Posterior cingulate gyrus (tissue), 11 donors: ENCODE measurements at regions not wholly inside any gene's neighbourhood (a gene's known extent, or its start where the extent isn't known, plus 50 kb on each side); places are given as distances from the start of the nearest gene placed in this dataset.
"Not testable (repeated sequence)": the region's sequence is repeated elsewhere in the genome, so short reads cannot be mapped to it uniquely, and the experiment has no call there.

ENCODE experiments used
- DNase-seq, 10 donors: peaks; one replicate each; pipeline versions ENCODE4 v3.0.0 to v3.0.0-alpha.2; 2020 to 2021; ENCODE audit warnings: mixed read lengths in 3 of 10
- intact Hi-C: fragments of 100-400 bp; cut with DNase I; formaldehyde crosslinking; loops from one replicate; pipeline ENCODE4 v1.15.1; 2023

GRCh38 chr7:109386959-109387358 lies 817.3 kb downstream of the DNAJB9 start:
- no peak for DNase-seq

GRCh38 chr7:109387530-109387929 lies 817.9 kb downstream of the DNAJB9 start:
- DNase-seq, result peak in 4 of 10 donors; percentile 19 to 73 (median 56)
- intact Hi-C loops, result no loop called here

More at GRCh38 chr7:109386959-109387358, 817.3 kb downstream of the DNAJB9 start:
- intact Hi-C loops, result no loop called here

DNA sequence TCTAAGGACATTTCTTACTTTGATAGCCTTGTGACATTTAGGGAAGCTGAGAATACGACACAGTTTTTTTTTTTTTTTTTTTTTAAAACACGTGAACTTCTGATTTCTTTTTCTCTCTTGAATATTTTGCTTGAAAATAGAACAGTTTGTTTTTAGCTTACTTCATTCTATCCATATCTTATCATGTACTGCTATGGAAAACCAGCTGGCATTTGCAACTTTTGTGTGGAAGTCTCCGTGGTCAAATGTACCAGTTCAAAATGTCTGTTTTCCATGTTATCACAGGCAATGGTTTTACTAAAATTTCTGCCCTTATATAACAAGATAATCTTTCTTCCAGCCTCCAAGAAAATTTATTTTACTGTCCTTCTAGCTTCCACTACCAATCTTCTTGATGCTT lies 821.6 kb downstream of the DNAJB9 start:
- intact Hi-C loops, result loop anchor here (10.0 kb wide), 1 partner anchor 56 kb away; no protein-coding TSS in a partner anchor

GRCh38 chr7:109402107-109402506 lies 832.4 kb downstream of the DNAJB9 start:
- no peak for DNase-seq

More for the DNA sequence above, 821.6 kb downstream of the DNAJB9 start:
- no peak for DNase-seq

GRCh38 chr7:109407756-109408155 lies 838.1 kb downstream of the DNAJB9 start:
- intact Hi-C loops, result no loop called here
- DNase-seq, result no peak

More at GRCh38 chr7:109402107-109402506, 832.4 kb downstream of the DNAJB9 start:
- intact Hi-C loops, result no loop called here

- intact Hi-C loops, result no loop called here
- no peak for DNase-seq
These were observed 868.3 kb downstream of the DNAJB9 start for GRCh38 chr7:109437957-109438356.

GRCh38 chr7:109449760-109450159 lies 880.1 kb downstream of the DNAJB9 start:
- DNase-seq, result no peak
- intact Hi-C loops, result no loop called here

- intact Hi-C loops, result no loop called here
These were observed 886.4 kb downstream of the DNAJB9 start for GRCh38 chr7:109456116-109456515.

GRCh38 chr7:109460296-109460695 lies 890.6 kb downstream of the DNAJB9 start:
- intact Hi-C loops, result no loop called here
- DNase-seq, result no peak

More at GRCh38 chr7:109456116-109456515, 886.4 kb downstream of the DNAJB9 start:
- DNase-seq, result no peak

DNA sequence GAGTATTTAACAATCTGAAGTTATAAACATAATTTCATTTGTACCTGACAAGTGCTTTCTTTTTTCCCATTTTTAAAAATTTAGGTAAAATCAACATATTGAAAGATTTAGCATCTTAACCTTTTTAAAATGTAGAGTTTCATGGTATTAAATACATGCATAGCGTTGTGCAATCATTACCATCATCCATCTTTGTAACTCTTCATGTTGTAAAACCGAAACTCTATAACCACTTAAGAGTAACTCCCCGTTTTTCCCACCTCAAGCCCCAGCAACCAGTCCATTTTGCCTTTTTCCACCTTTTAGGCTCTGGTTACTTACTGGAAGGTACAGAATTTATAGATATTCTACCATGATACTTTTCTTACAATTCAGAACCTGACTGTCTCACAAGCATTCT lies 892.5 kb downstream of the DNAJB9 start:
- intact Hi-C loops, result no loop called here
- no peak for DNase-seq

- not testable (repeated sequence) for DNase-seq
These were observed 898.1 kb downstream of the DNAJB9 start for GRCh38 chr7:109467729-109468128.

DNA sequence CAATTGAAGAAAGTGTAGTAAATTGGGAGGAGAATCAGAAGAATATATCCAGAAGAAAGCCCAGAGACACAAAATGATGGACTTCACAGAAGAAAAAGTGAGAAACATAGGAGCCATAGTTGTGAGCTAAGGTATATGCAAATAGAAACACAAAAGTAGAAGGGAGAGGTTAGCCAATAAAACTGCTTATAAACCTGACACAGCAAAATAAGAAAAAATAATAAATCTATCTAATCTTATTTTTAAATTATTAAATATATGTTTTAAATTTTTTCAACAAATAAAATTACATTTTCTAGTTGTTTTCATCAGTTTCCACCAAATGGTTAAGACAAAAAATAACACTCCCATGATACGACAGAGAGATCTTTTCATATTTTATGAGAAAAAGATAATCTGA lies 903.5 kb downstream of the DNAJB9 start:
- intact Hi-C loops, result no loop called here

More at GRCh38 chr7:109467729-109468128, 898.1 kb downstream of the DNAJB9 start:
- intact Hi-C loops, result not testable (repeated sequence)

GRCh38 chr7:109476409-109476808 lies 906.7 kb downstream of the DNAJB9 start:
- intact Hi-C loops, result no loop called here
- DNase-seq, result no peak

More for the DNA sequence above, 903.5 kb downstream of the DNAJB9 start:
- no peak for DNase-seq

GRCh38 chr7:109479388-109479787 lies 909.7 kb downstream of the DNAJB9 start:
- no peak for DNase-seq
- intact Hi-C loops, result no loop called here

- intact Hi-C loops, DNase-seq: not testable (repeated sequence)
These were observed 920.9 kb downstream of the DNAJB9 start for GRCh38 chr7:109490607-109491006.

DNA sequence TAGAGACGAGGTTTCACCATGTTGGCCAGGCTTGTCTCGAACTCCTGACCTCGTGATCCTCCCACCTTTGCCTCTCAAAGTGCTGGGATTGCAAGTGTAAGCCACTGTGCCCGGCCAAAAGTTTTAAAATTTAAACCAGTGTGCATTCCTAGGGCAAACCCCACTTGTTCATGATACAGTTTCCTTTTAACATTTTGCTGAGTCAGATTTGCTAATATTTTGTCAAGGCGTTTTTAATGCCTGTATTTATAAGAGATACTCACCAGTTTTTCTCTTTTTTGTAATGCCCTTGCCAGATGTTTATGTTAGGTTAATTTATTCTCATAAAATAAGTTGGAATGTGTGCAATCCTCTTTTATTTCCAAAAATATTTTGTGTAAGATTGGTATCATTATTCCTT lies 927.4 kb downstream of the DNAJB9 start:
- intact Hi-C loops, result no loop called here
- no peak for DNase-seq

DNA sequence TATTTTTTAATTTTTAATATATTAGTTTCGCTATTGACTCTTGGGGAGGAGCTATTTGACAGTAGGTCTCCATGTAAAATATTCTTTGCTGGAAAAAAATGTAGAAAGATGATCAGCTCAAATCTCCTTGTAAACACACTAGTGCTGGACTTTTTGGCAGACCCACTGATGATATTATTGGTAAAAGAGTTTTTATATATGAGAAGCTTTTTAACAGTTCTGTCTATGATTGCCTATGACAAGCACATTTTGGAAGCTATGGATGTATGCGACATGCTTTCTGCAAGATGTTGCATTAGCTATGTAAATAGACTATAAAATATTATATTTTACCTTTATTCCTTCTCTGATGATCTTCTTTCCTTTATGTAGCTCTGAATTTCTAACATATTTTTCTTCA lies 928.5 kb downstream of the DNAJB9 start:
- intact Hi-C loops, result no loop called here
- DNase-seq, result no peak

DNA sequence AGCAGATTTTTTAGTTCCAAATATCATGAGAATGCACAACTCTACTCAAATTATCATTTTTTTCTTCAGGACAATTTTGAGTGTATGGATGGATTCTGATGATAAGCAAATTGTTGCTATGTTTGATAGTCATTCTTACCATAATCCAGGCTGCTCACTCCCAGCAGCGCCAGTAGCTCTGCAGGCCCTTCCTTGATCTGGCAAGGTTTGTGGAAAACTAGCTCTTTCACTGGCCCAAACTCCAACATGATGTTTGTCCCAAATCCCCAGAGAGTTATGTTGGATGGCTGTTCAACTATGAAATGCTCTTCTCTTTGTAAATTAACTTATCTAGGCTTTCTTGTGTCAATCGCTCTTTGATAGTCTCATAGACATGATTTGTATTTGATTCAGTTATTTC lies 933.7 kb downstream of the DNAJB9 start:
- no peak for DNase-seq
- intact Hi-C loops, result no loop called here

- intact Hi-C loops, result no loop called here
- DNase-seq, result peak in 1 of 10 donors; percentile 64
These were observed 952.9 kb downstream of the DNAJB9 start for GRCh38 chr7:109522585-109522984.

GRCh38 chr7:109527833-109528232 lies 958.2 kb downstream of the DNAJB9 start:
- DNase-seq, result no peak
- intact Hi-C loops, result no loop called here

DNA sequence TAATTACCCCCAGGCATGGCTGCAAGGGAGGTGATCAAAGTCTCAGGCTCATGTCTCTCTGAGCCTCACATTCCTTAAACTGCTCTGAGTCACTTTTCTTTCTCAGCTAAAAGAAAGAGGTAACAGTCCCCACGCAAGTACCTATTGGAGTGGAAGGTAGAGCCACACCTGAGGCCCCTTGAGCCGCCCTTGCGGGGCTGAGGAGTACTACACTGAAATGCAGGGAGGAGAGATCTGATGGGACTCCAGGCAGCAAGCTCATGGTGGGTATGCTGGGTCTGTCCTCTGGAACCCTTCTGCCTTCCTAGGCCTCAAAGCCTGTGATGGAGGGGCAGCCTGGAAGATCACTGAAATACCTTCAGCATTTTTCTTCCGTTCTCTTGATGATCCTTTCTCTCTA lies 960.0 kb downstream of the DNAJB9 start:
- intact Hi-C loops, result no loop called here
- no peak for DNase-seq

GRCh38 chr7:109532262-109532992 lies 962.8 kb downstream of the DNAJB9 start:
- no peak for DNase-seq
- intact Hi-C loops, result no loop called here
